K562 (cell line): ENCODE measurements at regions not wholly inside any gene's neighbourhood (a gene's known extent, or its start where the extent isn't known, plus 50 kb on each side); places are given as distances from the start of the nearest gene placed in this dataset.

Source experiments
- BHLHE40 ChIP-seq: IDR thresholded peaks from 2 replicates; pipeline ENCODE4 v1.6.1; 2011; ENCODE audit warnings: low read length, improper control_type of control experiment
- CC2D1A ChIP-seq: fragments of 450-650 bp; IDR thresholded peaks from 2 replicates; pipeline ENCODE4 v1.6.1; 2017; ENCODE audit warnings: mild to moderate bottlenecking
- CEBPZ ChIP-seq: fragments of 150-350 bp; IDR thresholded peaks from 2 replicates; pipeline ENCODE4 v1.6.1; 2014; ENCODE audit warnings: low read depth, mild to moderate bottlenecking, low read length, borderline replicate concordance
- CHD4 ChIP-seq: fragments of 200-600 bp; sonication (generic); IDR thresholded peaks from 3 replicates; pipeline ENCODE4 v1.6.1; 2012; ENCODE audit warnings: low read depth, mild to moderate bottlenecking, mixed read lengths, low read length, inconsistent platforms; ENCODE audit not compliant: insufficient read depth, insufficient replicate concordance, poor library complexity, severe bottlenecking
- CXXC5 ChIP-seq: fragments of 250-450 bp; sonication (Bioruptor Pico); IDR thresholded peaks from 2 replicates; pipeline ENCODE4 v1.8.0; 2022; ENCODE audit warnings: inconsistent platforms, mild to moderate bottlenecking, moderate library complexity
- PHF21A ChIP-seq: fragments of 450-650 bp; IDR thresholded peaks from 2 replicates; pipeline ENCODE4 v1.6.1; 2017; ENCODE audit warnings: low read depth, borderline replicate concordance
- PRDM10 ChIP-seq: fragments of 450-650 bp; IDR thresholded peaks from 2 replicates; pipeline ENCODE4 v1.6.1; 2018; ENCODE audit not compliant: partially characterized antibody
- ZNF224 ChIP-seq: sonication (generic); formaldehyde crosslinking; IDR thresholded peaks from 2 replicates; pipeline ENCODE4 v1.8.0; 2022; ENCODE audit warnings: mild to moderate bottlenecking, missing genetic modification reagents
- ZNF668 ChIP-seq: fragments of 250-450 bp; sonication (Bioruptor Pico); IDR thresholded peaks from 2 replicates; pipeline ENCODE4 v1.8.0; 2022; ENCODE audit warnings: mild to moderate bottlenecking, inconsistent platforms

GRCh38 chr20:16898433-16898832, 150.3 kb downstream of the OTOR start (continued):
- no peak for TF ChIP-seq CEBPZ
- TF ChIP-seq CHD4 = no peak
- TF ChIP-seq ZNF224 = no peak
- TF ChIP-seq PHF21A = no peak
- TF ChIP-seq CC2D1A = no peak
- no peak for TF ChIP-seq CXXC5 (CRISPR knock-in tag)
- no peak for TF ChIP-seq ZNF668
- no peak for TF ChIP-seq BHLHE40
- TF ChIP-seq PRDM10 = no peak
